Amniotic epithelial cell (primary cell): ENCODE measurements at regions not wholly inside any gene's neighbourhood (a gene's known extent, or its start where the extent isn't known, plus 50 kb on each side); places are given as distances from the start of the nearest gene placed in this dataset.

ENCODE experiments used
- DNase-seq: peaks from one replicate; pipeline ENCODE4 v3.0.0-alpha.2; 2010; ENCODE audit warnings: low read depth

- DNase-seq, result no peak
Measured at GRCh38 chr12:124368421-124369032, 73.6 kb downstream of the RFLNA start.

- no peak for DNase-seq
Measured at GRCh38 chr12:124365726-124366430, 71.0 kb downstream of the RFLNA start.
